Smooth muscle cell (in vitro differentiated cells): ENCODE measurements at regions not wholly inside any gene's neighbourhood (a gene's known extent, or its start where the extent isn't known, plus 50 kb on each side); places are given as distances from the start of the nearest gene placed in this dataset.
"Not testable (repeated sequence)": the region's sequence is repeated elsewhere in the genome, so short reads cannot be mapped to it uniquely, and the experiment has no call there.

ENCODE experiments used
- DNase-seq: peaks from one replicate; lab custom pipeline; 2025; ENCODE audit not compliant: unreplicated experiment; lab: John Stamatoyannopoulos, UW
- H2AFZ ChIP-seq: fragments of 200-600 bp; sonication (generic); 2 replicates; pipeline ENCODE4 v1.6.0; 2016; ENCODE audit warnings: antibody characterized with exemption, low read depth, mild to moderate bottlenecking
- H3F3A ChIP-seq: fragments of 200-600 bp; sonication (generic); 2 replicates; pipeline ENCODE4 v1.6.0; 2017; ENCODE audit warnings: antibody characterized with exemption, low read depth
- H3K27ac ChIP-seq: fragments of 200-600 bp; sonication (generic); 2 replicates; pipeline ENCODE4 v1.5.1; 2016; ENCODE audit warnings: low read depth, mild to moderate bottlenecking
- H3K27me3 ChIP-seq: fragments of 200-600 bp; sonication (generic); 2 replicates; pipeline ENCODE4 v1.6.1; 2016; ENCODE audit warnings: low read depth, mild to moderate bottlenecking
- H3K36me3 ChIP-seq: fragments of 200-600 bp; sonication (generic); 2 replicates; pipeline ENCODE4 v1.5.1; 2016; ENCODE audit warnings: low read depth
- H3K4me1 ChIP-seq: fragments of 200-600 bp; sonication (generic); 2 replicates; pipeline ENCODE4 v1.5.1; 2016; ENCODE audit warnings: low read depth
- H3K4me2 ChIP-seq: fragments of 200-600 bp; sonication (generic); 2 replicates; pipeline ENCODE4 v1.6.0; 2016; ENCODE audit warnings: mild to moderate bottlenecking
- H3K4me3 ChIP-seq: fragments of 200-600 bp; sonication (generic); 2 replicates; pipeline ENCODE4 v1.5.1; 2016; ENCODE audit warnings: mild to moderate bottlenecking
- H3K79me2 ChIP-seq: fragments of 200-600 bp; sonication (generic); 2 replicates; pipeline ENCODE4 v1.6.0; 2016; ENCODE audit warnings: low read depth, mild to moderate bottlenecking
- H3K9ac ChIP-seq: fragments of 200-600 bp; sonication (generic); 2 replicates; pipeline ENCODE4 v1.6.0; 2016; ENCODE audit warnings: low read depth
- H3K9me3 ChIP-seq: fragments of 200-600 bp; sonication (generic); replicated peaks from 2 replicates; pipeline ENCODE4 v1.5.1; 2016; ENCODE audit warnings: low read depth
- H4K20me1 ChIP-seq: fragments of 200-600 bp; sonication (generic); 2 replicates; pipeline ENCODE4 v1.6.0; 2016; ENCODE audit warnings: low read depth
- CTCF ChIP-seq: fragments of 200-600 bp; sonication (generic); IDR thresholded peaks from 2 replicates; pipeline ENCODE4 v1.5.1; 2017; ENCODE audit warnings: borderline replicate concordance, mild to moderate bottlenecking, antibody characterized with exemption; ENCODE audit not compliant: insufficient read depth, poor library complexity, severe bottlenecking
- WGBS: methylation state at CpG from one replicate; pipeline ENCODE4 v1.1.7; 2016; ENCODE audit warnings: low lambda C conversion rate; 5-methylcytosine and 5-hydroxymethylcytosine counted together

- no peaks in the 10 kb centered on the region for H4K20me1 ChIP-seq
- no peaks in the 10 kb centered on the region for H3F3A ChIP-seq
- DNase-seq, result no peak
- no peak overlapping the region for H3K27ac ChIP-seq
- no peak overlapping the region for H2AFZ ChIP-seq
- no peaks in the 10 kb centered on the region for H3K9me3 ChIP-seq
- H3K79me2 ChIP-seq, result no peaks in the 10 kb centered on the region
- H3K4me2 ChIP-seq, result no peak overlapping the region
- H3K9ac ChIP-seq, result no peak overlapping the region
- no peaks in the 10 kb centered on the region for H3K4me1 ChIP-seq
- H3K27me3 ChIP-seq, result no peaks in the 10 kb centered on the region
- no peak overlapping the region for H3K4me3 ChIP-seq
- 72% methylated on average over 4 of the region's 4 CpGs for WGBS
- no peaks in the 10 kb centered on the region for H3K36me3 ChIP-seq
- TF ChIP-seq CTCF, result no peak
Measured at GRCh38 chr14:80017795-80018194, 193.5 kb downstream of the DIO2 start.

- H3F3A ChIP-seq, DNase-seq, H2AFZ ChIP-seq, H3K27me3 ChIP-seq, H3K4me2 ChIP-seq, H3K9ac ChIP-seq, H3K36me3 ChIP-seq, H3K4me3 ChIP-seq, H3K27ac ChIP-seq, H4K20me1 ChIP-seq, H3K9me3 ChIP-seq, H3K79me2 ChIP-seq: not testable (repeated sequence)
- H3K4me1 ChIP-seq, result peaks cover 13% of the 10 kb centered on the region
- WGBS, result no CpG with 5 or more reads among the region's 1 CpG
Measured at GRCh38 chr14:80010245-80010644, 201.1 kb downstream of the DIO2 start.

GRCh38 chr14:80005561-80005960, 205.7 kb downstream of the DIO2 start:
- Histone ChIP-seq H3K4me3 (no peak overlapping the region), H3K27me3 (no peaks in the 10 kb centered on the region), H3K9ac (no peak overlapping the region), H3K79me2 (no peaks in the 10 kb centered on the region), H3K4me2 (no peak overlapping the region), H3K4me1 (peaks cover 13% of the 10 kb centered on the region), H3F3A (no peaks in the 10 kb centered on the region), H3K36me3 (no peaks in the 10 kb centered on the region), H4K20me1 (no peaks in the 10 kb centered on the region), H3K27ac (no peak overlapping the region), H2AFZ (no peak overlapping the region), H3K9me3 (no peaks in the 10 kb centered on the region)
- no peak for DNase-seq
- TF ChIP-seq CTCF, result no peak
- 0% methylated on average over 1 of the region's 1 CpG for WGBS

- Histone ChIP-seq H3F3A (no peaks in the 10 kb centered on the region), H3K36me3 (no peaks in the 10 kb centered on the region), H3K9ac (no peak overlapping the region), H2AFZ (no peak overlapping the region), H3K27me3 (no peaks in the 10 kb centered on the region), H4K20me1 (no peaks in the 10 kb centered on the region), H3K9me3 (no peaks in the 10 kb centered on the region), H3K4me1 (peaks cover 13% of the 10 kb centered on the region), H3K79me2 (no peaks in the 10 kb centered on the region), H3K4me2 (no peak overlapping the region), H3K27ac (no peak overlapping the region), H3K4me3 (no peak overlapping the region)
- DNase-seq, result no peak
- 96% methylated on average over 3 of the region's 3 CpGs for WGBS
- no peak for TF ChIP-seq CTCF
Measured at GRCh38 chr14:80004871-80005270, 206.4 kb downstream of the DIO2 start.
